Lung (tissue), 11 donors: ENCODE measurements at regions not wholly inside any gene's neighbourhood (a gene's known extent, or its start where the extent isn't known, plus 50 kb on each side); places are given as distances from the start of the nearest gene placed in this dataset.

Source experiments
- ATAC-seq: fragments of 200-7000 bp; cut with Tn5 transposase; one replicate; pipeline ENCODE4 v1.9.1; 2020; ENCODE audit warnings: moderate number of reproducible peaks; ENCODE audit not compliant: insufficient read depth, low FRiP score
- DNase-seq, 3 donors: peaks; one replicate each; pipeline ENCODE4 v3.0.0-alpha.2; 2013 to 2017
- H3K27ac ChIP-seq, 2 donors: one replicate each; pipeline ENCODE4 v1.5.1; 2013; ENCODE audit warnings: mild to moderate bottlenecking in 2 of 2, moderate library complexity in 2 of 2, control low read depth in 1 of 2, inconsistent platforms in 1 of 2, low read depth in 1 of 2, low read length in 1 of 2
- H3K27me3 ChIP-seq, 3 donors: one replicate each; pipeline ENCODE4 v1.5.1; 2013; ENCODE audit warnings: low read length in 2 of 3; ENCODE audit not compliant: control insufficient read depth in 3 of 3, insufficient read depth in 3 of 3
- H3K36me3 ChIP-seq, 4 donors: one replicate each; pipeline ENCODE4 v1.5.1; 2013; ENCODE audit warnings: low read length in 4 of 4, mild to moderate bottlenecking in 1 of 4, moderate library complexity in 1 of 4; ENCODE audit not compliant: control insufficient read depth in 4 of 4, insufficient read depth in 4 of 4
- H3K4me1 ChIP-seq, 5 donors: one replicate each; pipeline ENCODE4 v1.5.1; 2013; ENCODE audit warnings: low read length in 5 of 5, mild to moderate bottlenecking in 2 of 5, moderate library complexity in 1 of 5; ENCODE audit not compliant: control insufficient read depth in 5 of 5, insufficient read depth in 5 of 5
- H3K4me3 ChIP-seq: one replicate; pipeline ENCODE4 v1.5.1; 2013; ENCODE audit warnings: mild to moderate bottlenecking, control low read depth, moderate library complexity
- H3K9ac ChIP-seq, 2 donors: one replicate each; pipeline ENCODE4 v1.5.1; 2013; ENCODE audit warnings: low read length in 2 of 2, control low read depth in 1 of 2; ENCODE audit not compliant: insufficient read depth in 1 of 2
- H3K9me3 ChIP-seq, 4 donors: one replicate each; pipeline ENCODE4 v1.5.1; 2013; ENCODE audit warnings: low read length in 3 of 4, mild to moderate bottlenecking in 1 of 4, moderate library complexity in 1 of 4; ENCODE audit not compliant: control insufficient read depth in 4 of 4, insufficient read depth in 3 of 4
- CTCF ChIP-seq: IDR thresholded peaks from 2 replicates; pipeline ENCODE4 v1.5.1; 2012; ENCODE audit warnings: mild to moderate bottlenecking; ENCODE audit errors: control extremely low read depth, extremely low read depth
- WGBS, 2 donors: extraction: QIAGEN DNeasy Blood & Tissue Kit; methylation state at CpG; one replicate each; pipeline ENCODE4 v1.1.7; 2013; 5-methylcytosine and 5-hydroxymethylcytosine counted together
- donor health status: control.
- donor health status: control.
- donor health status: Bipolar disorder and iron deficiency.
- donor health status: healthy.
- donor health status: DM: yes; HTN: yes; CAD: no.

- Histone ChIP-seq H3K9ac (no peak overlapping the region), H3K4me3 (no peak overlapping the region), H3K36me3 (no peaks in the 10 kb centered on the region), H3K9me3 (peaks cover 0 to 6% (median 3%) of the 10 kb centered on the region in 4 donors), H3K4me1 (no peaks in the 10 kb centered on the region), H3K27me3 (no peaks in the 10 kb centered on the region), H3K27ac (no peak overlapping the region)
- no peak for DNase-seq
- ATAC-seq: no peak
- 73 to 96% methylated on average over 1 of the region's 1 CpG for WGBS, 2 donors
- no peak for TF ChIP-seq CTCF
Observed at GRCh38 chr5:77550406-77550805, 58.3 kb upstream of the WDR41 start.

GRCh38 chr5:77545285-77545684, 53.2 kb upstream of the WDR41 start:
- Histone ChIP-seq H3K36me3 (no peaks in the 10 kb centered on the region), H3K9me3 (peaks cover 0 to 7% (median 0%) of the 10 kb centered on the region in 4 donors), H3K27me3 (no peaks in the 10 kb centered on the region), H3K4me3 (no peak overlapping the region), H3K9ac (no peak overlapping the region), H3K4me1 (no peaks in the 10 kb centered on the region), H3K27ac (no peak overlapping the region)
- DNase-seq: no peak
- TF ChIP-seq CTCF: no peak
- 94 to 95% methylated on average over 12 of the region's 12 CpGs for WGBS, 2 donors
- no peak for ATAC-seq
